ENCODE measurements at regions not wholly inside any gene's neighbourhood (a gene's known extent, or its start where the extent isn't known, plus 50 kb on each side); places are given as distances from the start of the nearest gene placed in this dataset.

DNA sequence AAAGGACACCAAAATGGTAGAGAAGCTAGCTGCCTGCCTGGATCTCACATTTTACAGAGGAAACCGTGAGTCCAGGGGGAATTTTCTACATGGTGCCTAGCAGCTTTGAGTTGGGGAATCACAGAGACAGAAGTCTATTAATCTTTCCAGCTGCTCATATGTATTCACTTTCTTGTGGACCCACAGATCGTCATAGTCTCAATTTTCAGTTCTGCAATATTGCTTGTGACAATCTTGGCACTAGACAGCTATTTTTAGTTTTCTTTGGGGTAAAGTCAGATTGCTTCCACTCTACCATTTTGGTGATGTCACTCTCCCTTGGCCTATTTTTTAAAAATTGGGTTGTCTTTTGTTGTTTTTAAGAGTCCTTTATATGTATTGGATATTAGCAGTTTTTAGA is 233.4 kb upstream of the STK26 start:
- intact Hi-C loops (cut with DNase I, micrococcal nuclease), result no loop called here
- no peak overlapping the region for H3K4me3 ChIP-seq (ENCODE audit: low read length)

DNA sequence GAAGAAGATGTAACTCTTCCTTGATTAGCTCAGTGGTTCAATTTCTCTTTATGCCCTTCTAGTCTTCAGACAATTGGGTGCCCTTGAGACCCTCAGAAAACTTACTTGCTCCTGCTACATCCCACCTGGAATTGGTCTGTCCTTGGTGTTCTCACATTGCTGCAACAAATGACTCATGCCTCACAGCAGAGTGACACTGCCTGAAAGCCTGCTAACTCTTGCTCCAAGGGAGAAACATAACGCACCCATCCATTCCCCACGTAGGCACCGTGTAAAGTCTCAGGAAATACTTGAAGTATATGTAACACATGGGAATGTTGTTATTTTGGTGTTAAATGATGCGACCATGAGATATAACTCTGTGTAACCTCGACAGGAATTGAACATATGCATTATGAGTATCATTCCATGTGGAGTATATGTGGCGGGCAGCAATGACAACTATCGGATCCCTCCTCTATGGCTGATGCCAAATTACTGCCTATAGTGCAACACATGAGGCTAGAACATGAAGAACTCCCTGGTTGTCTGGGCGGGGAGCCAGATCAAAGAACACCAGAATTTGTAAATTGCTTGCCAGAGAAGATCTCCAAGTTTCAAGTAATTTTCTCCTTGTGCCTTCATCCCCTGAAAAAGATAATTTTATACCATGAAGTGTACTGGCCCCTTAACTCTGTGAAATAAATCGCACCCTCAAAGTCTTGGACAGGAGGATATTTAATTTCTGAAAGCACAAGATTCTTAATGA is 231.3 kb upstream of the STK26 start:
- intact Hi-C loops (cut with DNase I, micrococcal nuclease), result no loop called here
- H3K9me3 ChIP-seq (ENCODE audit: control insufficient read depth in 1 of 2, insufficient read depth in 1 of 2, low read length in 2 of 2), result no peaks in the 10 kb centered on the region
- H3K4me1 ChIP-seq (ENCODE audit: insufficient read depth, low read length), result no peaks in the 10 kb centered on the region
- no peaks in the 10 kb centered on the region for H3K36me3 Mint-ChIP-seq (ENCODE audit: low read depth)
- H3K4me3 Mint-ChIP-seq, result no peak overlapping the region
- no peaks in the 10 kb centered on the region for H3K36me3 ChIP-seq (ENCODE audit: insufficient read depth, low read length)
- TF ChIP-seq, protein P1, sequence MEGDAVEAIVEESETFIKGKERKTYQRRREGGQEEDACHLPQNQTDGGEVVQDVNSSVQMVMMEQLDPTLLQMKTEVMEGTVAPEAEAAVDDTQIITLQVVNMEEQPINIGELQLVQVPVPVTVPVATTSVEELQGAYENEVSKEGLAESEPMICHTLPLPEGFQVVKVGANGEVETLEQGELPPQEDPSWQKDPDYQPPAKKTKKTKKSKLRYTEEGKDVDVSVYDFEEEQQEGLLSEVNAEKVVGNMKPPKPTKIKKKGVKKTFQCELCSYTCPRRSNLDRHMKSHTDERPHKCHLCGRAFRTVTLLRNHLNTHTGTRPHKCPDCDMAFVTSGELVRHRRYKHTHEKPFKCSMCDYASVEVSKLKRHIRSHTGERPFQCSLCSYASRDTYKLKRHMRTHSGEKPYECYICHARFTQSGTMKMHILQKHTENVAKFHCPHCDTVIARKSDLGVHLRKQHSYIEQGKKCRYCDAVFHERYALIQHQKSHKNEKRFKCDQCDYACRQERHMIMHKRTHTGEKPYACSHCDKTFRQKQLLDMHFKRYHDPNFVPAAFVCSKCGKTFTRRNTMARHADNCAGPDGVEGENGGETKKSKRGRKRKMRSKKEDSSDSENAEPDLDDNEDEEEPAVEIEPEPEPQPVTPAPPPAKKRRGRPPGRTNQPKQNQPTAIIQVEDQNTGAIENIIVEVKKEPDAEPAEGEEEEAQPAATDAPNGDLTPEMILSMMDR (IDR thresholded peaks at IDR 0.05), result no peak
- DNase-seq (no peak), ATAC-seq (ENCODE audit: poor library complexity) (no peak)
- H3K9me3 Mint-ChIP-seq, result no peaks in the 10 kb centered on the region
- H3K27me3 ChIP-seq (ENCODE audit: control insufficient read depth in 1 of 2, insufficient read depth in 2 of 2, low read length in 2 of 2), result no peaks in the 10 kb centered on the region
- no peak overlapping the region for H3K4me3 ChIP-seq (ENCODE audit: low read length)
- H3K4me1 Mint-ChIP-seq (ENCODE audit: low read depth), result no peaks in the 10 kb centered on the region
- H3K27ac ChIP-seq (ENCODE audit: low read depth in 1 of 2, low read length in 2 of 2), result no peak overlapping the region
- ChIA-PET CTCF (interaction anchor here (0.7 to 1.5 kb wide), 9 partner anchors 8 to 86 kb away, joined by 3 to 9 read pairs (median 4); no protein-coding TSS in a partner anchor), POLR2A (no interaction called here)
- H3K27me3 Mint-ChIP-seq, result no peaks in the 10 kb centered on the region
- H3K27ac Mint-ChIP-seq, result no peak overlapping the region

More for the DNA sequence above, 233.4 kb upstream of the STK26 start:
- Mint-ChIP-seq H3K36me3 (ENCODE audit: low read depth) (no peaks in the 10 kb centered on the region), H3K27ac (no peak overlapping the region), H3K27me3 (no peaks in the 10 kb centered on the region), H3K4me3 (no peak overlapping the region), H3K4me1 (ENCODE audit: low read depth) (no peaks in the 10 kb centered on the region), H3K9me3 (no peaks in the 10 kb centered on the region)
- no peak for DNase-seq
- H3K27me3 ChIP-seq (ENCODE audit: control insufficient read depth in 1 of 2, insufficient read depth in 2 of 2, low read length in 2 of 2), result no peaks in the 10 kb centered on the region
- H3K36me3 ChIP-seq (ENCODE audit: insufficient read depth, low read length), result no peaks in the 10 kb centered on the region
- no peaks in the 10 kb centered on the region for H3K4me1 ChIP-seq (ENCODE audit: insufficient read depth, low read length)
- H3K9me3 ChIP-seq (ENCODE audit: control insufficient read depth in 1 of 2, insufficient read depth in 1 of 2, low read length in 2 of 2), result no peaks in the 10 kb centered on the region
- no peak overlapping the region for H3K27ac ChIP-seq (ENCODE audit: low read depth in 1 of 2, low read length in 2 of 2)
- CTCF ChIA-PET, result no interaction called here
- POLR2A ChIA-PET, result no interaction called here
- ATAC-seq (ENCODE audit: poor library complexity), result no peak
- TF ChIP-seq, protein P1 (IDR thresholded peaks at IDR 0.05), result no peak

DNA sequence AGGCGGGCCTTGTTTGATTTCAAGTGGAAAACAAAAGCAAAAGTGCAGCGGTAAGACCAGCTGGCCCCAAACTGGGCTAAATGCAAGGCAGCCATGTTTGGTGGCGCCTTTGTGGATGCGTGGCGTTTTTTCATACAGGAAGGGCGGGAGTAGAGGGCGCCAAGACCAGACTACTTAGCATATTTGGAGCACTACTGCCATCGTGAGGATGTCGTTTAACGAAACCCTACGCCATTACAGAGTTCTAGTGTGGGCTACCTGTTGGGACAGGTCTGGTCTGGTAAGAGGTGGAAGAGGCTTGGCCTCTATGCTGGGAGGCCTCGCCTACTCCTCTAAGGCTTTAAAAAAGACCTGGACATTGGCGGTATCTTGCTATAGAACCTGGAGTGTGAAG is 230.7 kb upstream of the STK26 start:
- ChIA-PET POLR2A (no interaction called here), CTCF (interaction anchor here (0.7 to 1.5 kb wide), 10 partner anchors 9 to 87 kb away, joined by 3 to 9 read pairs (median 4); no protein-coding TSS in a partner anchor)
- ATAC-seq (ENCODE audit: poor library complexity) (no peak), DNase-seq (peak in 4 of 14 experiments; percentile 82 to 93 (median 84))
- no peaks in the 10 kb centered on the region for H3K9me3 Mint-ChIP-seq
- H3K4me1 Mint-ChIP-seq (ENCODE audit: low read depth), result no peaks in the 10 kb centered on the region
- H3K27me3 ChIP-seq (ENCODE audit: control insufficient read depth in 1 of 2, insufficient read depth in 2 of 2, low read length in 2 of 2), result no peaks in the 10 kb centered on the region
- H3K27me3 Mint-ChIP-seq, result no peaks in the 10 kb centered on the region
- TF ChIP-seq, protein P1 (IDR thresholded peaks at IDR 0.05), result no peak
- no peak overlapping the region for H3K4me3 ChIP-seq (ENCODE audit: low read length)
- intact Hi-C loops (cut with DNase I, micrococcal nuclease), result no loop called here
- H3K4me3 Mint-ChIP-seq, result no peak overlapping the region
- no peaks in the 10 kb centered on the region for H3K36me3 Mint-ChIP-seq (ENCODE audit: low read depth)
- peak overlapping the region in 1 of 2 donors; percentile 4 for H3K27ac ChIP-seq (ENCODE audit: low read depth in 1 of 2, low read length in 2 of 2)
- no peaks in the 10 kb centered on the region for H3K4me1 ChIP-seq (ENCODE audit: insufficient read depth, low read length)
- no peaks in the 10 kb centered on the region for H3K36me3 ChIP-seq (ENCODE audit: insufficient read depth, low read length)
- H3K9me3 ChIP-seq (ENCODE audit: control insufficient read depth in 1 of 2, insufficient read depth in 1 of 2, low read length in 2 of 2), result no peaks in the 10 kb centered on the region
- no peak overlapping the region for H3K27ac Mint-ChIP-seq

All from CD4-positive, alpha-beta T cell (primary cell).